DMS153 treated with DMSO at 0.1 percent for 48 hours (cell line): ENCODE measurements at regions not wholly inside any gene's neighbourhood (a gene's known extent, or its start where the extent isn't known, plus 50 kb on each side); places are given as distances from the start of the nearest gene placed in this dataset.
"Not testable (repeated sequence)": the region's sequence is repeated elsewhere in the genome, so short reads cannot be mapped to it uniquely, and the experiment has no call there.

Experiments used
- DNase-seq: peaks from one replicate; lab custom pipeline; 2025; ENCODE audit not compliant: unreplicated experiment; lab: John Stamatoyannopoulos, UW

- DNase-seq: no peak
Measured at GRCh38 chr4:81606801-81607501, 135.2 kb upstream of the RASGEF1B start.

GRCh38 chr4:81606166-81606565, 134.5 kb upstream of the RASGEF1B start:
- no peak for DNase-seq

GRCh38 chr4:81605271-81605670, 133.6 kb upstream of the RASGEF1B start:
- DNase-seq: no peak

- DNase-seq: no peak
Measured at GRCh38 chr4:81604683-81605218, 133.0 kb upstream of the RASGEF1B start.

- DNase-seq: no peak
Measured at GRCh38 chr4:81602854-81603253, 131.1 kb upstream of the RASGEF1B start.

- no peak for DNase-seq
Measured at GRCh38 chr4:81601358-81601694, 129.6 kb upstream of the RASGEF1B start.

- DNase-seq: no peak
Measured at GRCh38 chr4:81600520-81601357, 129.0 kb upstream of the RASGEF1B start.

- DNase-seq: no peak
Measured at GRCh38 chr4:81599742-81600380, 128.2 kb upstream of the RASGEF1B start.

GRCh38 chr4:81595798-81596610, 124.3 kb upstream of the RASGEF1B start:
- no peak for DNase-seq

- DNase-seq: no peak
Measured at GRCh38 chr4:81595287-81595686, 123.6 kb upstream of the RASGEF1B start.

- DNase-seq: no peak
Measured at GRCh38 chr4:81594490-81595159, 122.9 kb upstream of the RASGEF1B start.

- no peak for DNase-seq
Measured at GRCh38 chr4:81592701-81593100, 121.0 kb upstream of the RASGEF1B start.

GRCh38 chr4:81590596-81590995, 118.9 kb upstream of the RASGEF1B start:
- no peak for DNase-seq

- no peak for DNase-seq
Measured at GRCh38 chr4:81589262-81589661, 117.6 kb upstream of the RASGEF1B start.

- no peak for DNase-seq
Measured at GRCh38 chr4:81586706-81587105, 115.0 kb upstream of the RASGEF1B start.

GRCh38 chr4:81580994-81581374, 109.3 kb upstream of the RASGEF1B start:
- not testable (repeated sequence) for DNase-seq

GRCh38 chr4:81580346-81580993, 108.8 kb upstream of the RASGEF1B start:
- DNase-seq: no peak

- no peak for DNase-seq
Measured at GRCh38 chr4:81577392-81577791, 105.7 kb upstream of the RASGEF1B start.

GRCh38 chr4:81574991-81575390, 103.3 kb upstream of the RASGEF1B start:
- no peak for DNase-seq

- DNase-seq: no peak
Measured at GRCh38 chr4:81573840-81574239, 102.1 kb upstream of the RASGEF1B start.
